ENCODE measurements at regions not wholly inside any gene's neighbourhood (a gene's known extent, or its start where the extent isn't known, plus 50 kb on each side); places are given as distances from the start of the nearest gene placed in this dataset.

- TF ChIP-seq CTCF (IDR thresholded peaks at IDR 0.05) (no peak), IRF2 (CRISPR knock-in tag; IDR thresholded peaks at IDR 0.05; ENCODE audit: borderline replicate concordance, low read depth) (no peak), CREM (CRISPR knock-in tag; IDR thresholded peaks at IDR 0.05) (no peak), TEAD1 (CRISPR knock-in tag; IDR thresholded peaks at IDR 0.05) (no peak), ATF3 (CRISPR knock-in tag; conservative IDR thresholded peaks at IDR 0.05) (no peak), ZNF396 (CRISPR knock-in tag; IDR thresholded peaks at IDR 0.05; ENCODE audit: borderline replicate concordance) (no peak), USF2 (CRISPR knock-in tag; IDR thresholded peaks at IDR 0.05) (no peak)
Measured at GRCh38 chr2:236744716-236745115, 175.1 kb downstream of the ACKR3 start.
